ENCODE measurements at regions not wholly inside any gene's neighbourhood (a gene's known extent, or its start where the extent isn't known, plus 50 kb on each side); places are given as distances from the start of the nearest gene placed in this dataset.

DNA sequence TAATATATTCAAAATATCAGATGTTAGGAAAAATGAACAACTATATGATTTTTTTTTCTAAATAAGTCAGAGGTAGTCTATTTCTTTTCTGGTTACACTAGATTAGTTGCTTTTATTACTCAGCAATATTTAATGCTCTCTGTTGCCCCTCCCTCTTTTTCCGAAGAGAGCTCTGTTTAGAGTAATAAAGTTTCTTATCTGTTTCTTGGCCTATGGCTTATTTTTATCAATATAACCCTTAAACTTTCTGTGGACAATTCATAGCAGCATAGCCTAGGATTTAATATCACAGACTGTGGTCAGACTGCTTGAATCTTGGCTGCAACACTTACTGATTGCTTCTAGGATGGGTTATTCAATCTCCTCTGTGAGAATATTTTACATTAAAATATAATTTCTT is 2315.4 kb upstream of the AGA start:
- Histone ChIP-seq H3K79me2 (ENCODE audit: control insufficient read depth, insufficient read depth, low read length, poor library complexity) (no peaks in the 10 kb centered on the region), H3K4ac (ENCODE audit: low read depth, low read length) (no peak overlapping the region), H4K91ac (ENCODE audit: low read depth, low read length) (no peak overlapping the region), H3K23ac (ENCODE audit: low read length) (no peak overlapping the region), H3K79me1 (ENCODE audit: low read length) (no peaks in the 10 kb centered on the region), H3K4me1 (ENCODE audit: control insufficient read depth in 1 of 2, insufficient read depth in 2 of 2, low read length in 2 of 2) (no peaks in the 10 kb centered on the region), H3K9ac (ENCODE audit: low read length) (no peak overlapping the region), H4K12ac (ENCODE audit: low read depth, low read length) (no peak overlapping the region), H3K14ac (ENCODE audit: low read length) (no peak overlapping the region), H3K4me3 (ENCODE audit: low read depth, low read length) (no peak overlapping the region), H2BK12ac (ENCODE audit: low read length) (no peak overlapping the region), H4K8ac (ENCODE audit: low read depth, low read length) (no peak overlapping the region), H3K27me3 (ENCODE audit: insufficient read depth, low read length) (no peaks in the 10 kb centered on the region), H3K36me3 (ENCODE audit: control insufficient read depth in 1 of 2, insufficient read depth in 2 of 2, low read length in 2 of 2) (no peaks in the 10 kb centered on the region), H2BK120ac (ENCODE audit: insufficient read depth, low read length, poor library complexity) (no peak overlapping the region), H2BK5ac (ENCODE audit: low read depth, low read length, poor library complexity) (no peak overlapping the region), H2AK5ac (ENCODE audit: low read length) (no peak overlapping the region), H3K27ac (ENCODE audit: low read depth, low read length) (no peak overlapping the region), H3K4me2 (ENCODE audit: low read length) (no peak overlapping the region), H3K18ac (ENCODE audit: low read length) (no peak overlapping the region), H2AFZ (ENCODE audit: insufficient read depth, low read length, poor library complexity) (no peak overlapping the region), H3K9me3 (ENCODE audit: insufficient read depth, low read depth, low read length) (no peaks in the 10 kb centered on the region)
- no peak for DNase-seq
- WGBS (ENCODE audit: extremely low coverage, insufficient coverage, insufficient read length): no CpG with 5 or more reads among the region's 1 CpG

- no peak overlapping the region for H4K91ac ChIP-seq (ENCODE audit: low read depth, low read length)
- no peaks in the 10 kb centered on the region for H3K9me3 ChIP-seq (ENCODE audit: insufficient read depth, low read depth, low read length)
- no peaks in the 10 kb centered on the region for H3K79me1 ChIP-seq (ENCODE audit: low read length)
- H3K79me2 ChIP-seq (ENCODE audit: control insufficient read depth, insufficient read depth, low read length, poor library complexity): no peaks in the 10 kb centered on the region
- H2BK5ac ChIP-seq (ENCODE audit: low read depth, low read length, poor library complexity): no peak overlapping the region
- no peaks in the 10 kb centered on the region for H3K4me1 ChIP-seq (ENCODE audit: control insufficient read depth in 1 of 2, insufficient read depth in 2 of 2, low read length in 2 of 2)
- no peak overlapping the region for H4K8ac ChIP-seq (ENCODE audit: low read depth, low read length)
- H2BK12ac ChIP-seq (ENCODE audit: low read length): no peak overlapping the region
- no peak overlapping the region for H3K23ac ChIP-seq (ENCODE audit: low read length)
- H3K4ac ChIP-seq (ENCODE audit: low read depth, low read length): no peak overlapping the region
- H3K4me2 ChIP-seq (ENCODE audit: low read length): no peak overlapping the region
- no peak overlapping the region for H4K12ac ChIP-seq (ENCODE audit: low read depth, low read length)
- H2BK120ac ChIP-seq (ENCODE audit: insufficient read depth, low read length, poor library complexity): no peak overlapping the region
- H3K4me3 ChIP-seq (ENCODE audit: low read depth, low read length): no peak overlapping the region
- H3K27me3 ChIP-seq (ENCODE audit: insufficient read depth, low read length): no peaks in the 10 kb centered on the region
- DNase-seq: no peak
- H2AK5ac ChIP-seq (ENCODE audit: low read length): no peak overlapping the region
- no peak overlapping the region for H2AFZ ChIP-seq (ENCODE audit: insufficient read depth, low read length, poor library complexity)
- no peak overlapping the region for H3K27ac ChIP-seq (ENCODE audit: low read depth, low read length)
- no peak overlapping the region for H3K9ac ChIP-seq (ENCODE audit: low read length)
- WGBS (ENCODE audit: extremely low coverage, insufficient coverage, insufficient read length): no CpG with 5 or more reads among the region's 5 CpGs
- no peaks in the 10 kb centered on the region for H3K36me3 ChIP-seq (ENCODE audit: control insufficient read depth in 1 of 2, insufficient read depth in 2 of 2, low read length in 2 of 2)
- no peak overlapping the region for H3K14ac ChIP-seq (ENCODE audit: low read length)
- H3K18ac ChIP-seq (ENCODE audit: low read length): no peak overlapping the region
Measured at GRCh38 chr4:179762840-179763239, 2320.6 kb upstream of the AGA start.

GRCh38 chr4:179766938-179767337 is 2324.7 kb upstream of the AGA start:
- Histone ChIP-seq H2BK120ac (ENCODE audit: insufficient read depth, low read length, poor library complexity) (no peak overlapping the region), H4K12ac (ENCODE audit: low read depth, low read length) (no peak overlapping the region), H2AFZ (ENCODE audit: insufficient read depth, low read length, poor library complexity) (no peak overlapping the region), H2BK12ac (ENCODE audit: low read length) (no peak overlapping the region), H3K23ac (ENCODE audit: low read length) (no peak overlapping the region), H3K9me3 (ENCODE audit: insufficient read depth, low read depth, low read length) (no peaks in the 10 kb centered on the region), H3K9ac (ENCODE audit: low read length) (no peak overlapping the region), H3K27me3 (ENCODE audit: insufficient read depth, low read length) (no peaks in the 10 kb centered on the region), H3K27ac (ENCODE audit: low read depth, low read length) (no peak overlapping the region), H2AK5ac (ENCODE audit: low read length) (no peak overlapping the region), H3K79me2 (ENCODE audit: control insufficient read depth, insufficient read depth, low read length, poor library complexity) (no peaks in the 10 kb centered on the region), H3K4me2 (ENCODE audit: low read length) (no peak overlapping the region), H3K36me3 (ENCODE audit: control insufficient read depth in 1 of 2, insufficient read depth in 2 of 2, low read length in 2 of 2) (no peaks in the 10 kb centered on the region), H3K4me1 (ENCODE audit: control insufficient read depth in 1 of 2, insufficient read depth in 2 of 2, low read length in 2 of 2) (no peaks in the 10 kb centered on the region), H3K79me1 (ENCODE audit: low read length) (no peaks in the 10 kb centered on the region), H3K14ac (ENCODE audit: low read length) (no peak overlapping the region), H2BK5ac (ENCODE audit: low read depth, low read length, poor library complexity) (no peak overlapping the region), H4K91ac (ENCODE audit: low read depth, low read length) (no peak overlapping the region), H3K4ac (ENCODE audit: low read depth, low read length) (no peak overlapping the region), H4K8ac (ENCODE audit: low read depth, low read length) (no peak overlapping the region), H3K4me3 (ENCODE audit: low read depth, low read length) (no peak overlapping the region), H3K18ac (ENCODE audit: low read length) (no peak overlapping the region)
- no CpG with 5 or more reads among the region's 4 CpGs for WGBS (ENCODE audit: extremely low coverage, insufficient coverage, insufficient read length)
- DNase-seq: no peak

- H4K8ac ChIP-seq (ENCODE audit: low read depth, low read length): no peak overlapping the region
- H3K4me3 ChIP-seq (ENCODE audit: low read depth, low read length): no peak overlapping the region
- no peak overlapping the region for H3K23ac ChIP-seq (ENCODE audit: low read length)
- H3K18ac ChIP-seq (ENCODE audit: low read length): no peak overlapping the region
- no peak overlapping the region for H2BK5ac ChIP-seq (ENCODE audit: low read depth, low read length, poor library complexity)
- DNase-seq: no peak
- no peak overlapping the region for H2BK120ac ChIP-seq (ENCODE audit: insufficient read depth, low read length, poor library complexity)
- H3K9ac ChIP-seq (ENCODE audit: low read length): no peak overlapping the region
- H4K12ac ChIP-seq (ENCODE audit: low read depth, low read length): no peak overlapping the region
- H2AK5ac ChIP-seq (ENCODE audit: low read length): no peak overlapping the region
- no peak overlapping the region for H4K91ac ChIP-seq (ENCODE audit: low read depth, low read length)
- no CpG with 5 or more reads among the region's 3 CpGs for WGBS (ENCODE audit: extremely low coverage, insufficient coverage, insufficient read length)
- no peaks in the 10 kb centered on the region for H3K9me3 ChIP-seq (ENCODE audit: insufficient read depth, low read depth, low read length)
- H3K27ac ChIP-seq (ENCODE audit: low read depth, low read length): no peak overlapping the region
- no peak overlapping the region for H3K4ac ChIP-seq (ENCODE audit: low read depth, low read length)
- no peaks in the 10 kb centered on the region for H3K79me1 ChIP-seq (ENCODE audit: low read length)
- no peaks in the 10 kb centered on the region for H3K27me3 ChIP-seq (ENCODE audit: insufficient read depth, low read length)
- H3K4me1 ChIP-seq (ENCODE audit: control insufficient read depth in 1 of 2, insufficient read depth in 2 of 2, low read length in 2 of 2): no peaks in the 10 kb centered on the region
- H2AFZ ChIP-seq (ENCODE audit: insufficient read depth, low read length, poor library complexity): no peak overlapping the region
- no peak overlapping the region for H3K4me2 ChIP-seq (ENCODE audit: low read length)
- H3K36me3 ChIP-seq (ENCODE audit: control insufficient read depth in 1 of 2, insufficient read depth in 2 of 2, low read length in 2 of 2): no peaks in the 10 kb centered on the region
- no peak overlapping the region for H2BK12ac ChIP-seq (ENCODE audit: low read length)
- H3K14ac ChIP-seq (ENCODE audit: low read length): no peak overlapping the region
- no peaks in the 10 kb centered on the region for H3K79me2 ChIP-seq (ENCODE audit: control insufficient read depth, insufficient read depth, low read length, poor library complexity)
Measured at GRCh38 chr4:179768996-179769395, 2326.8 kb upstream of the AGA start.
